NCI-H524 (cell line): ENCODE measurements at regions not wholly inside any gene's neighbourhood (a gene's known extent, or its start where the extent isn't known, plus 50 kb on each side); places are given as distances from the start of the nearest gene placed in this dataset.

Experiments used
- DNase-seq, 2 experiments: peaks; one replicate each; lab custom pipeline; 2025; lab: John Stamatoyannopoulos, UW

GRCh38 chr7:25395976-25396375, 167.7 kb upstream of the NPVF start:
- no peak for DNase-seq

GRCh38 chr7:25396668-25397067, 168.4 kb upstream of the NPVF start:
- no peak for DNase-seq

GRCh38 chr7:25398418-25398817, 170.1 kb upstream of the NPVF start:
- DNase-seq, result no peak

- DNase-seq, result no peak
Measured at GRCh38 chr7:25399000-25399750, 170.9 kb upstream of the NPVF start.

GRCh38 chr7:25402532-25402931, 174.2 kb upstream of the NPVF start:
- no peak for DNase-seq

- DNase-seq, result no peak
Measured at GRCh38 chr7:25405736-25406135, 177.4 kb upstream of the NPVF start.

GRCh38 chr7:25407053-25407452, 178.8 kb upstream of the NPVF start:
- no peak for DNase-seq

GRCh38 chr7:25408012-25408687, 179.9 kb upstream of the NPVF start:
- DNase-seq, result peak in 1 of 2 experiments; percentile 14

- no peak for DNase-seq
Measured at GRCh38 chr7:25408876-25409275, 180.6 kb upstream of the NPVF start.

- no peak for DNase-seq
Measured at GRCh38 chr7:25409897-25410636, 181.8 kb upstream of the NPVF start.

- DNase-seq, result no peak
Measured at GRCh38 chr7:25420771-25421170, 192.5 kb upstream of the NPVF start.

GRCh38 chr7:25424113-25424512, 195.8 kb upstream of the NPVF start:
- DNase-seq, result no peak

GRCh38 chr7:25424855-25425254, 196.6 kb upstream of the NPVF start:
- DNase-seq, result no peak

GRCh38 chr7:25427721-25428120, 199.4 kb upstream of the NPVF start:
- no peak for DNase-seq

GRCh38 chr7:25429731-25430130, 201.4 kb upstream of the NPVF start:
- no peak for DNase-seq

- no peak for DNase-seq
Measured at GRCh38 chr7:25430200-25430931, 202.1 kb upstream of the NPVF start.

- DNase-seq, result no peak
Measured at GRCh38 chr7:25431956-25432450, 203.7 kb upstream of the NPVF start.

GRCh38 chr7:25432807-25433206, 204.5 kb upstream of the NPVF start:
- no peak for DNase-seq

GRCh38 chr7:25436413-25436812, 208.1 kb upstream of the NPVF start:
- DNase-seq, result no peak

GRCh38 chr7:25437308-25437707, 209.0 kb upstream of the NPVF start:
- no peak for DNase-seq

- no peak for DNase-seq
Measured at GRCh38 chr7:25444991-25445390, 216.7 kb upstream of the NPVF start.

GRCh38 chr7:25448301-25448700, 220.0 kb upstream of the NPVF start:
- DNase-seq, result no peak
